HepG2 (cell line): ENCODE measurements at regions not wholly inside any gene's neighbourhood (a gene's known extent, or its start where the extent isn't known, plus 50 kb on each side); places are given as distances from the start of the nearest gene placed in this dataset.

Experiments used
- ATAC-seq: fragments of 200-7000 bp; cut with Tn5 transposase; 3 replicates; pipeline ENCODE4 v1.9.1; 2020; ENCODE audit warnings: mild to moderate bottlenecking, moderate library complexity
- BruUV-seq: library from RNA; stranded (reverse); fragments of 400-500 nt; replicated peaks from 2 replicates; lab custom pipeline; 2021; lab: Mats Ljungman, UMichigan
- CTCF ChIA-PET: fragments of 300-600 bp; formaldehyde crosslinking; extraction: SDS; loops from one replicate; lab custom pipeline; 2021; ENCODE audit warnings: low total read pairs, inconsistent platforms, low intra/inter-chr PET ratio; lab: Yijun Ruan, JAX
- POLR2A ChIA-PET: fragments of 350-600 bp; sonication (Branson Sonifier 250); formaldehyde crosslinking; loops from one replicate; lab custom pipeline; 2020; ENCODE audit warnings: antibody characterized with exemption, inconsistent platforms; lab: Yijun Ruan, JAX
- DNase-seq: peaks from one replicate; pipeline ENCODE4 v3.0.0-alpha.2; 2015; ENCODE audit warnings: low spot score
- FAIRE-seq: peaks from 3 replicates; lab custom pipeline; 2011; peaks lifted over from hg19 to GRCh38; lab: Jason Lieb, UNC
- H2AFZ ChIP-seq: one replicate; pipeline ENCODE4 v1.6.1; 2011; ENCODE audit warnings: low read length, inconsistent platforms
- H3K27ac ChIP-seq: fragments of 300-600 bp; 3 replicates; pipeline ENCODE4 v1.8.0; 2011; ENCODE audit warnings: mixed run types, mild to moderate bottlenecking, mixed read lengths, low read length, inconsistent platforms; ENCODE audit not compliant: insufficient read depth; ENCODE audit errors: extremely low read length
- H3K27me3 ChIP-seq, 2 experiments: fragments of 200-600 bp in 1 of 2; 2 replicates in 1 of 2; 3 replicates in 1 of 2; pipeline versions ENCODE4 v1.6.0 to v1.8.0; 2011; ENCODE audit warnings: low read length in 2 of 2, mild to moderate bottlenecking in 2 of 2, moderate library complexity in 2 of 2, inconsistent platforms in 1 of 2; ENCODE audit not compliant: insufficient read depth in 2 of 2, control insufficient read depth in 1 of 2
- H3K36me3 ChIP-seq, 2 experiments: fragments of 200-600 bp in 1 of 2; replicated peaks in 1 of 2; 2 replicates in 1 of 2; 3 replicates in 1 of 2; pipeline versions ENCODE4 v1.5.1 to v1.8.0; 2011; ENCODE audit warnings: low read length in 2 of 2, inconsistent platforms in 1 of 2; ENCODE audit not compliant: insufficient read depth in 2 of 2, control insufficient read depth in 1 of 2
- H3K4me1 ChIP-seq: 2 replicates; pipeline ENCODE4 v1.5.1; 2012; ENCODE audit warnings: low read length, inconsistent platforms; ENCODE audit not compliant: insufficient read depth
- H3K4me2 ChIP-seq: 2 replicates; pipeline ENCODE4 v1.6.0; 2011; ENCODE audit warnings: low read depth, low read length, inconsistent platforms
- H3K4me3 ChIP-seq, 3 experiments: fragments of 200-600 bp in 1 of 3; sonication (generic), shearing (Covaris generic) in 1 of 3; replicated peaks in 1 of 3; 2 replicates each; pipeline ENCODE4 v1.5.1; 2011 to 2016; ENCODE audit warnings: low read length in 3 of 3, inconsistent platforms in 2 of 3, low read depth in 2 of 3, mild to moderate bottlenecking in 2 of 3, control low read depth in 1 of 3, mixed read lengths in 1 of 3; ENCODE audit not compliant: insufficient read depth in 1 of 3
- H3K79me2 ChIP-seq: one replicate; pipeline ENCODE4 v1.6.1; 2011; ENCODE audit warnings: low read length, inconsistent platforms; ENCODE audit not compliant: insufficient read depth
- H3K9ac ChIP-seq: 2 replicates; pipeline ENCODE4 v1.6.0; 2011; ENCODE audit warnings: mild to moderate bottlenecking, low read depth, low read length, inconsistent platforms; ENCODE audit not compliant: insufficient read depth
- H3K9me3 ChIP-seq: 2 replicates; pipeline ENCODE4 v1.5.1; 2012; ENCODE audit warnings: mild to moderate bottlenecking, low read length
- H4K20me1 ChIP-seq: 2 replicates; pipeline ENCODE4 v1.6.0; 2011; ENCODE audit warnings: inconsistent platforms, mild to moderate bottlenecking, low read length, moderate library complexity; ENCODE audit not compliant: insufficient read depth
- CHD4 ChIP-seq: fragments of 200-600 bp; sonication (generic); IDR thresholded peaks from 2 replicates; pipeline ENCODE4 v1.7.0; 2017; ENCODE audit warnings: mild to moderate bottlenecking, low read length, borderline replicate concordance
- FOXP1 ChIP-seq, 2 experiments: fragments of 450-650 bp in 1 of 2; IDR thresholded peaks; 2 replicates each; pipeline ENCODE4 v1.6.1; 2017 to 2018; ENCODE audit warnings: antibody characterized with exemption in 1 of 2
- POLR2A ChIP-seq, 2 experiments: IDR thresholded peaks; 2 replicates each; pipeline ENCODE4 v1.6.1; 2011; ENCODE audit warnings: low read depth in 2 of 2, low read length in 2 of 2, mild to moderate bottlenecking in 1 of 2, moderate library complexity in 1 of 2; ENCODE audit not compliant: insufficient read depth in 1 of 2
- SCMH1 ChIP-seq: sonication (generic); formaldehyde crosslinking; IDR thresholded peaks from 2 replicates; pipeline ENCODE4 v1.9.0; 2021; ENCODE audit warnings: missing genetic modification reagents, mild to moderate bottlenecking, borderline replicate concordance
- TAF1 ChIP-seq: sonication (generic); formaldehyde crosslinking; IDR thresholded peaks from 2 replicates; pipeline ENCODE4 v1.4.0; 2020; ENCODE audit warnings: missing genetic modification reagents
- ZNF451 ChIP-seq: sonication (generic); formaldehyde crosslinking; IDR thresholded peaks from 2 replicates; pipeline ENCODE4 v1.5.0; 2020; ENCODE audit warnings: mild to moderate bottlenecking, missing genetic modification reagents
- ZNF589 ChIP-seq: sonication (generic); formaldehyde crosslinking; conservative IDR thresholded peaks from 2 replicates; pipeline ENCODE4 v1.8.0; 2022; ENCODE audit warnings: mild to moderate bottlenecking, moderate library complexity, missing genetic modification reagents
- WGBS: methylation state at CpG from one replicate; pipeline ENCODE4 v1.1.6; 2017; ENCODE audit warnings: low lambda C conversion rate; 5-methylcytosine and 5-hydroxymethylcytosine counted together
- in situ Hi-C: cut with HindIII; loops from 2 replicates; pipeline ENCODE4 v1.10.0; 2017; ENCODE audit warnings: low pct_unique_long_range_greater_than_20kb; ENCODE audit not compliant: extremely low pct_ligation_motif_present
- intact Hi-C: fragments of 100-400 bp; cut with micrococcal nuclease; formaldehyde crosslinking; loops from one replicate; pipeline ENCODE4 v1.10.0; 2022; ENCODE audit not compliant: unreplicated experiment
- TF ChIP-seq, protein P1 (sequence below): sonication (generic); formaldehyde crosslinking; IDR thresholded peaks from 2 replicates; pipeline ENCODE4 v1.4.0; 2020; ENCODE audit warnings: mild to moderate bottlenecking, missing genetic modification reagents
- TF ChIP-seq, protein P2 (sequence below): sonication (generic); formaldehyde crosslinking; IDR thresholded peaks from 2 replicates; pipeline ENCODE4 v1.4.0; 2020; ENCODE audit warnings: mild to moderate bottlenecking, missing genetic modification reagents
- TF ChIP-seq, protein P3 (sequence below), 2 experiments: sonication (generic) in 1 of 2; formaldehyde crosslinking in 1 of 2; IDR thresholded peaks; 2 replicates each; pipeline versions ENCODE4 v1.4.0 to v1.6.1; 2018 to 2020; ENCODE audit warnings: missing genetic modification reagents in 2 of 2, borderline replicate concordance in 1 of 2, low read depth in 1 of 2, mild to moderate bottlenecking in 1 of 2, missing biosample characterization in 1 of 2

DNA sequence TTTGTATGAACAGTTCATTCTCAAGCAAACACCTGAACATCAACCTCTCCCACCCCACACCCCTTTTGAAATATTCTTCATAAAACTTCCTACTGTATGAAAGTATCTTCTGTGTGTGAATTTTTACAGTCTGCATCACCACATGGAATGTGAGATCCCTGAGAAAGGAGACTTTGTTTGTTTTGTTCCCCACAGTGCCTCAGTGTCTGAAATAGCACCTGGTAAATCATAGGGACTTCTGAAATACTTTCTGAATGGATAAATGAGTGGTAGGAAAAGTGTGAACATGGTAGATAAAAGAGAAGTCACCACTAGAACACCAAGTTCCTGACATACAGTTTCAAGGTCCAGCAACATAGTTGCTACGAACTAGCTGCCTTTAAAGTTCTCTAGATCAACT is 1071.2 kb downstream of the EFNB2 start:
- no peak for FAIRE-seq
- POLR2A ChIA-PET: no interaction called here
- no peak for DNase-seq
- WGBS: 0% methylated on average over 1 of the region's 1 CpG
- H3K27me3 ChIP-seq: no peaks in the 10 kb centered on the region
- no peak for TF ChIP-seq CHD4
- TF ChIP-seq, protein P1, sequence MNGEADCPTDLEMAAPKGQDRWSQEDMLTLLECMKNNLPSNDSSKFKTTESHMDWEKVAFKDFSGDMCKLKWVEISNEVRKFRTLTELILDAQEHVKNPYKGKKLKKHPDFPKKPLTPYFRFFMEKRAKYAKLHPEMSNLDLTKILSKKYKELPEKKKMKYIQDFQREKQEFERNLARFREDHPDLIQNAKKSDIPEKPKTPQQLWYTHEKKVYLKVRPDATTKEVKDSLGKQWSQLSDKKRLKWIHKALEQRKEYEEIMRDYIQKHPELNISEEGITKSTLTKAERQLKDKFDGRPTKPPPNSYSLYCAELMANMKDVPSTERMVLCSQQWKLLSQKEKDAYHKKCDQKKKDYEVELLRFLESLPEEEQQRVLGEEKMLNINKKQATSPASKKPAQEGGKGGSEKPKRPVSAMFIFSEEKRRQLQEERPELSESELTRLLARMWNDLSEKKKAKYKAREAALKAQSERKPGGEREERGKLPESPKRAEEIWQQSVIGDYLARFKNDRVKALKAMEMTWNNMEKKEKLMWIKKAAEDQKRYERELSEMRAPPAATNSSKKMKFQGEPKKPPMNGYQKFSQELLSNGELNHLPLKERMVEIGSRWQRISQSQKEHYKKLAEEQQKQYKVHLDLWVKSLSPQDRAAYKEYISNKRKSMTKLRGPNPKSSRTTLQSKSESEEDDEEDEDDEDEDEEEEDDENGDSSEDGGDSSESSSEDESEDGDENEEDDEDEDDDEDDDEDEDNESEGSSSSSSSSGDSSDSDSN (CRISPR knock-in tag): no peak
- TF ChIP-seq SCMH1 (CRISPR knock-in tag): no peak
- TF ChIP-seq TAF1 (CRISPR knock-in tag): no peak
- TF ChIP-seq, protein P2, sequence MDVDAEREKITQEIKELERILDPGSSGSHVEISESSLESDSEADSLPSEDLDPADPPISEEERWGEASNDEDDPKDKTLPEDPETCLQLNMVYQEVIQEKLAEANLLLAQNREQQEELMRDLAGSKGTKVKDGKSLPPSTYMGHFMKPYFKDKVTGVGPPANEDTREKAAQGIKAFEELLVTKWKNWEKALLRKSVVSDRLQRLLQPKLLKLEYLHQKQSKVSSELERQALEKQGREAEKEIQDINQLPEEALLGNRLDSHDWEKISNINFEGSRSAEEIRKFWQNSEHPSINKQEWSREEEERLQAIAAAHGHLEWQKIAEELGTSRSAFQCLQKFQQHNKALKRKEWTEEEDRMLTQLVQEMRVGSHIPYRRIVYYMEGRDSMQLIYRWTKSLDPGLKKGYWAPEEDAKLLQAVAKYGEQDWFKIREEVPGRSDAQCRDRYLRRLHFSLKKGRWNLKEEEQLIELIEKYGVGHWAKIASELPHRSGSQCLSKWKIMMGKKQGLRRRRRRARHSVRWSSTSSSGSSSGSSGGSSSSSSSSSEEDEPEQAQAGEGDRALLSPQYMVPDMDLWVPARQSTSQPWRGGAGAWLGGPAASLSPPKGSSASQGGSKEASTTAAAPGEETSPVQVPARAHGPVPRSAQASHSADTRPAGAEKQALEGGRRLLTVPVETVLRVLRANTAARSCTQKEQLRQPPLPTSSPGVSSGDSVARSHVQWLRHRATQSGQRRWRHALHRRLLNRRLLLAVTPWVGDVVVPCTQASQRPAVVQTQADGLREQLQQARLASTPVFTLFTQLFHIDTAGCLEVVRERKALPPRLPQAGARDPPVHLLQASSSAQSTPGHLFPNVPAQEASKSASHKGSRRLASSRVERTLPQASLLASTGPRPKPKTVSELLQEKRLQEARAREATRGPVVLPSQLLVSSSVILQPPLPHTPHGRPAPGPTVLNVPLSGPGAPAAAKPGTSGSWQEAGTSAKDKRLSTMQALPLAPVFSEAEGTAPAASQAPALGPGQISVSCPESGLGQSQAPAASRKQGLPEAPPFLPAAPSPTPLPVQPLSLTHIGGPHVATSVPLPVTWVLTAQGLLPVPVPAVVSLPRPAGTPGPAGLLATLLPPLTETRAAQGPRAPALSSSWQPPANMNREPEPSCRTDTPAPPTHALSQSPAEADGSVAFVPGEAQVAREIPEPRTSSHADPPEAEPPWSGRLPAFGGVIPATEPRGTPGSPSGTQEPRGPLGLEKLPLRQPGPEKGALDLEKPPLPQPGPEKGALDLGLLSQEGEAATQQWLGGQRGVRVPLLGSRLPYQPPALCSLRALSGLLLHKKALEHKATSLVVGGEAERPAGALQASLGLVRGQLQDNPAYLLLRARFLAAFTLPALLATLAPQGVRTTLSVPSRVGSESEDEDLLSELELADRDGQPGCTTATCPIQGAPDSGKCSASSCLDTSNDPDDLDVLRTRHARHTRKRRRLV (CRISPR knock-in tag): no peak
- no peak for TF ChIP-seq ZNF451
- TF ChIP-seq POLR2A (IDR thresholded peaks at IDR 0.05; ENCODE audit: insufficient read depth in 1 of 2, low read depth in 2 of 2, low read length in 2 of 2): no peak
- no peak for TF ChIP-seq FOXP1 (IDR thresholded peaks at IDR 0.05)
- no peak for TF ChIP-seq FOXP1 (CRISPR knock-in tag; IDR thresholded peaks at IDR 0.05)
- no peak for TF ChIP-seq ZNF589
- TF ChIP-seq, protein P3, sequence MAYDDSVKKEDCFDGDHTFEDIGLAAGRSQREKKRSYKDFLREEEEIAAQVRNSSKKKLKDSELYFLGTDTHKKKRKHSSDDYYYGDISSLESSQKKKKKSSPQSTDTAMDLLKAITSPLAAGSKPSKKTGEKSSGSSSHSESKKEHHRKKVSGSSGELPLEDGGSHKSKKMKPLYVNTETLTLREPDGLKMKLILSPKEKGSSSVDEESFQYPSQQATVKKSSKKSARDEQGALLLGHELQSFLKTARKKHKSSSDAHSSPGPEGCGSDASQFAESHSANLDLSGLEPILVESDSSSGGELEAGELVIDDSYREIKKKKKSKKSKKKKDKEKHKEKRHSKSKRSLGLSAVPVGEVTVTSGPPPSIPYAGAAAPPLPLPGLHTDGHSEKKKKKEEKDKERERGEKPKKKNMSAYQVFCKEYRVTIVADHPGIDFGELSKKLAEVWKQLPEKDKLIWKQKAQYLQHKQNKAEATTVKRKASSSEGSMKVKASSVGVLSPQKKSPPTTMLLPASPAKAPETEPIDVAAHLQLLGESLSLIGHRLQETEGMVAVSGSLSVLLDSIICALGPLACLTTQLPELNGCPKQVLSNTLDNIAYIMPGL (CRISPR knock-in tag; IDR thresholded peaks at IDR 0.05; ENCODE audit: borderline replicate concordance in 1 of 2, low read depth in 1 of 2): no peak
- intact Hi-C loops: no loop called here
- H3K9ac ChIP-seq: no peak overlapping the region
- H3K4me3 ChIP-seq: no peak overlapping the region
- H4K20me1 ChIP-seq: no peaks in the 10 kb centered on the region
- in situ Hi-C loops: no loop called here
- no peak overlapping the region for H3K27ac ChIP-seq
- no peaks in the 10 kb centered on the region for H3K36me3 ChIP-seq
- no peak overlapping the region for H3K4me2 ChIP-seq
- no peak overlapping the region for H2AFZ ChIP-seq
- H3K4me1 ChIP-seq: no peaks in the 10 kb centered on the region
- no peak for ATAC-seq
- peaks cover 49% of the 10 kb centered on the region for H3K9me3 ChIP-seq
- no peaks in the 10 kb centered on the region for H3K79me2 ChIP-seq
- CTCF ChIA-PET: no interaction called here
- no TSS peak for BruUV-seq
